ENCODE measurements at regions not wholly inside any gene's neighbourhood (a gene's known extent, or its start where the extent isn't known, plus 50 kb on each side); places are given as distances from the start of the nearest gene placed in this dataset.

GRCh38 chr3:144235489-144235888 lies 263.9 kb downstream of the DIPK2A start:
- ChIA-PET CTCF (no interaction called here), POLR2A (no interaction called here)
- no peak overlapping the region for H3K4me3 ChIP-seq (ENCODE audit: low read depth, low read length)
- no peak for DNase-seq (ENCODE audit: low read depth, low spot score)
- TF ChIP-seq CTCF (IDR thresholded peaks at IDR 0.05; ENCODE audit: insufficient read depth, low read length, missing control alignments) = no peak

- no peak overlapping the region for H3K4me3 ChIP-seq (ENCODE audit: low read depth, low read length)
- TF ChIP-seq CTCF (IDR thresholded peaks at IDR 0.05; ENCODE audit: insufficient read depth, low read length, missing control alignments) = no peak
- DNase-seq (ENCODE audit: low read depth, low spot score) = no peak
- CTCF ChIA-PET = no interaction called here
- POLR2A ChIA-PET = no interaction called here
These were observed 265.7 kb downstream of the DIPK2A start for GRCh38 chr3:144237351-144237750.

- POLR2A ChIA-PET = no interaction called here
- TF ChIP-seq CTCF (IDR thresholded peaks at IDR 0.05; ENCODE audit: insufficient read depth, low read length, missing control alignments) = no peak
- no peak overlapping the region for H3K4me3 ChIP-seq (ENCODE audit: low read depth, low read length)
- DNase-seq (ENCODE audit: low read depth, low spot score) = no peak
- CTCF ChIA-PET = no interaction called here
These were observed 269.8 kb downstream of the DIPK2A start for GRCh38 chr3:144241404-144241803.

- TF ChIP-seq CTCF (IDR thresholded peaks at IDR 0.05; ENCODE audit: insufficient read depth, low read length, missing control alignments) = no peak
- H3K4me3 ChIP-seq (ENCODE audit: low read depth, low read length) = no peak overlapping the region
- no peak for DNase-seq (ENCODE audit: low read depth, low spot score)
- ChIA-PET POLR2A (no interaction called here), CTCF (no interaction called here)
These were observed 271.1 kb downstream of the DIPK2A start for GRCh38 chr3:144242747-144243146.

- CTCF ChIA-PET = no interaction called here
- no peak for TF ChIP-seq CTCF (IDR thresholded peaks at IDR 0.05; ENCODE audit: insufficient read depth, low read length, missing control alignments)
- DNase-seq (ENCODE audit: low read depth, low spot score) = no peak
- no peak overlapping the region for H3K4me3 ChIP-seq (ENCODE audit: low read depth, low read length)
- POLR2A ChIA-PET = no interaction called here
These were observed 273.0 kb downstream of the DIPK2A start for GRCh38 chr3:144244662-144245061.

- ChIA-PET POLR2A (no interaction called here), CTCF (no interaction called here)
- TF ChIP-seq CTCF (IDR thresholded peaks at IDR 0.05; ENCODE audit: insufficient read depth, low read length, missing control alignments) = no peak
- H3K4me3 ChIP-seq (ENCODE audit: low read depth, low read length) = no peak overlapping the region
- no peak for DNase-seq (ENCODE audit: low read depth, low spot score)
These were observed 281.3 kb downstream of the DIPK2A start for GRCh38 chr3:144252896-144253295.

Measured in AG04449 (cell line).